Astrocyte of the cerebellum (primary cell): ENCODE measurements at regions not wholly inside any gene's neighbourhood (a gene's known extent, or its start where the extent isn't known, plus 50 kb on each side); places are given as distances from the start of the nearest gene placed in this dataset.

Source experiments
- DNase-seq: peaks from one replicate; pipeline ENCODE4 v3.0.0-alpha.2; 2011; ENCODE audit warnings: low read depth
- H3K4me3 ChIP-seq: 2 replicates; pipeline ENCODE4 v1.5.1; 2011; ENCODE audit warnings: mild to moderate bottlenecking, low read depth, low read length, moderate library complexity
- CTCF ChIP-seq: IDR thresholded peaks from 2 replicates; pipeline ENCODE4 v1.5.1; 2012; ENCODE audit warnings: low read length, low read depth, moderate library complexity, mild to moderate bottlenecking; ENCODE audit errors: missing control alignments
- in situ Hi-C: cut with HindIII; loops from 2 replicates; pipeline ENCODE4 v1.10.0; 2017; ENCODE audit warnings: low sequenced_read_pairs

- no peak overlapping the region for H3K4me3 ChIP-seq
- DNase-seq, result no peak
- in situ Hi-C loops, result no loop called here
- TF ChIP-seq CTCF, result peak; percentile 53
Observed at GRCh38 chrX:102067966-102068723, 57.3 kb upstream of the TCEAL2 start.

DNA sequence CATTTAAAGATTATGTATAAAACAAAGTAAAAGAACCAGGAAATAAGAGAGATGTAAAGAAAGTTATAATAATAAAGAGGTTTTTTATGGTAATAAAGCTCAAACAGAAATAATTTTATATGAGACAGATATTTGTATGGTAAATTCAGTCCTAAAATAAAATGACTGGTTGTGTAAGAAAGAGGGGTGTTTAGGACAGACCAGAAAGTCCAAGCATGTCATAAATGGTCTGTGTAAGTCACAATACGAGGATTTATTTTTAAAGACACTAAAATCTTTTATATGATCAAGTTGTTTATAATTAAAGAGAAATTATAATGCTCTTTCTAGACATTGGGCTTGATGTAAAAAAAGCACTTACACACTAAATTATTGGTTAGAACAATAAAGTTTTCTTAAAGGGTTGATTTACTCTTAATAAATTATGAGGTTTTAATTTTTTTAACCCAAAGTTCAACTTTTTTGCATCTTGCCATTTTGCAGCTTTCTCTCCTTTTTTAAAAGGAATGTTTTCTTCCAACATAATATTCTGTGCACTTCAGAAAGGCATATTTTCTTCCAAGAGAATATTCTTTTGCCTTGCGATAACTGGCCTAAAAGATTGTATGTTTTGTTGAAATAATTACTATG lies 61.9 kb upstream of the TCEAL2 start:
- no peak overlapping the region for H3K4me3 ChIP-seq
- TF ChIP-seq CTCF, result no peak
- in situ Hi-C loops, result no loop called here
- no peak for DNase-seq

GRCh38 chrX:102044496-102044895 lies 81.0 kb upstream of the TCEAL2 start:
- H3K4me3 ChIP-seq, result no peak overlapping the region
- in situ Hi-C loops, result no loop called here
- DNase-seq, result no peak
- no peak for TF ChIP-seq CTCF

DNA sequence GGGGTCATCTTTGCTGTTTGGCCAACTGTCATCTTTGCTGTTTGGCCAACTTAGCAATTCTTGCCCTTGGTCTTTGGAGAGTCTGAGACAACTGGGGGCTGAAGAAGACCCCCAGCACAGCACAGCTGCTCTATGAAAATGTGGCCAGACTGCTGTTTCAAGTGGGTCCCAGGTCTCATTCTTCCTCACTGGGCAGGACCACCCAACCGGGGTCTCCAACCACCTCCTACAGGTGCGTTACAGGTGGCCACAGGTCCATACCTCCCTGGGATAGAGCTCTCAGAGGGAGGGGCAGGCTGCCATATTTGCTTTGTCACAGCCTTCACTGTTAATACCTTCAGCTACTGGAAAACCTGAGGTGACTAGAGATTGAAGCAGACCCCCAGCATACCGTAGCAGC lies 82.1 kb upstream of the TCEAL2 start:
- DNase-seq, result no peak
- no peak overlapping the region for H3K4me3 ChIP-seq
- TF ChIP-seq CTCF, result no peak
- in situ Hi-C loops, result no loop called here

DNA sequence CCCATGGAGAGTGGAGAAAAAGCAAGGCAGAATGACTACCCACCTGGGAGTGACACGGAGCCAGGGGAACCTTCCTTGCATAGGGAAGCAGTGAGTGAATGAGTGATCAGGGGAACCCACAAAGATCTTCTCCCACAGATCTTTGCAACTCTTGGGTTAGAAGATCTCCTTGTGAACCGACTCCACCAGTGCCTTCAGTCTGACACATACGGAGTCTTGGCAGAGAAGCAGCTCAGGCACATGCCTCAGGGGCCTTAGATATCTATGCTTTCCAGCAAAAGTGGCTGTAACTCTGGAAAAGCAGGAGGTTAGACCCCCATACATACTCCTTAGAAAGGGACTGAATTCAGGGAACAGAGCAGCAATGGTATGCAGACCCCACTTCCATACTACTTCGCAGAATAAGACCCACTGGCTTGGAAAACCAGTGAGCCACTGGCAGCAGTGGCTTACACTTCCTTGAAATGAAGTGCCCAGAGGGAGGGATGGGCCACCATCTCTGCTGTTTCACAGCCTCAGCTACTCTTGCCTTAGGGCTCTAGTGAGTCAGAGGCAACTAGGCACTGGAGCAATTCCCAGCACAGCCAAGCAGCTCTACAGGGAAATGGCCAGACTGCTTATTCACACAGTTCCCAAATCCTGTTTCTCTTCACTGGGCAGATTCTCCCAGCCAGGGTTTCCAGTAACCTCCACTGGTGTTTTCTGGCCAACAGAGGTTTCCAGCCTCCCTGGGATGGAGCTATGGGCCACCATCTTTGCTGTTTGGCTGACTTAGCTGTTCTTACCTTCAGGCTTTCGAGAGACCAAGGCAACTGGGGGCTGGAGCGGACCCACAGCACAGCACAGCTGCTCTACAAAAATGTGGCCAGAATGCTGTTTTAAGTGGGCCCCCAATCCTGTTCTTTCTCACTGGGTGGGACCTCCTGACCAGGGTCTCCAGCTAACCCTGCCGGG lies 82.8 kb upstream of the TCEAL2 start:
- no peak for DNase-seq

More for the DNA sequence above, 82.8 kb upstream of the TCEAL2 start:
- H3K4me3 ChIP-seq, result no peak overlapping the region
- in situ Hi-C loops, result no loop called here
- no peak for TF ChIP-seq CTCF
